ENCODE measurements at regions not wholly inside any gene's neighbourhood (a gene's known extent, or its start where the extent isn't known, plus 50 kb on each side); places are given as distances from the start of the nearest gene placed in this dataset.

DNA sequence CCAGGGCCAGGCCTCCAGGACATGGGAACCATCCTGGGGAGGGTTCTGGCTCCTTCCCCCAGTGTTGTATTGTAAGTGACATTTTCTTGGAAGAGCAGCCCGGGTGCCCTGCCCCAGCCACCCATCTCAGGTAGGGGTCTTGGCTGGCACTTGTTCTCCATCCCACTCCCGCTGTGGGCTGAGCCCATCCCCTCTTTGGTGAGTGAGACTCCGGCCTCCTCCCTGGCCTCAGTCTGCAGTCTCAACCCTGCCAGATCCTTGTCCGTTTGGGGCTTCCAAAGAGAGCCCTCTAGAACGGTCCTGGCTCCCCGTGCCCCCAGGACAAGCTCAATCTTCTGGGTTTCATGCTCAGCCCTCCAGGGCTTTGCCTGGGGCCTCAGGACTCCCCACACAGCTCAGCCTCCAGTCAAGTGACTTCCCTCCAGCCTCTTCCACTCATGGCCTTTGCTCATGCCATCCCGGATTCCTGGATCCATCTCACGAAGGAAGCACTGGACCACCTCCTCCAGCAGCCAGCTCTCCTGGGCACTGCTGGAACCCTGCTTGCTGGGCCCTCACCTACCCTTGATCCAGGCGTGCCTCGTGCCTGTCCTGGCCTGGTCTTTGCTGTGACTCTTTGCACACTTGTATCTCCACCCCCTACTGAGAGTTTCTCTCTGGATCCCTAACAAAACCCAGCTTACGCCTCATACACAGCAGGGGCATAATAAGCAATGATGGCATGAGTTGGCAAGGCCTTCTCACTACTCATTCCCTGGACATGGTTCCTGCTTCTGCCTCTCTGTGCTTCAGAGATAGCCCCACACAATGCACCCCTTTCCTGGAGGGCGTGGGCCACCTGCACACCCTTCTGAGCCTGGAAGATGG lies 297.4 kb upstream of the RTL1 start:
- BruUV-seq (replicated peaks), result no TSS peak
- Histone ChIP-seq H3K27ac (ENCODE audit: low read depth, low read length, poor library complexity, severe bottlenecking) (no peak overlapping the region), H3K36me3 (ENCODE audit: insufficient read depth, low read length, poor library complexity, severe bottlenecking) (no peaks in the 10 kb centered on the region), H3K27me3 (replicated peaks; ENCODE audit: insufficient read depth, low read depth, low read length, poor library complexity) (no peaks in the 10 kb centered on the region), H3K9me3 (ENCODE audit: low read depth, low read length, poor library complexity, severe bottlenecking) (no peaks in the 10 kb centered on the region), H3K4me3 (ENCODE audit: low read depth, low read length, poor library complexity, severe bottlenecking) (no peak overlapping the region), H3K4me1 (ENCODE audit: insufficient read depth, low read length, poor library complexity, severe bottlenecking) (no peaks in the 10 kb centered on the region)
- intact Hi-C loops (cut with micrococcal nuclease; ENCODE audit: unreplicated experiment), result no loop called here
- no peak for TF ChIP-seq EZH2 (IDR thresholded peaks at IDR 0.05; ENCODE audit: borderline replicate concordance, low read depth, low read length, poor library complexity, severe bottlenecking)
- TF ChIP-seq CTCF (conservative IDR thresholded peaks at IDR 0.05; ENCODE audit: low read depth, low read length), result no peak
- no peak for DNase-seq (ENCODE audit: low spot score)
- CTCF ChIA-PET, result no interaction called here
- POLR2A ChIA-PET (ENCODE audit: low non-redundant PET), result no interaction called here

GRCh38 chr14:101201535-101202151 lies 298.1 kb upstream of the RTL1 start:
- ChIA-PET POLR2A (ENCODE audit: low non-redundant PET) (no interaction called here), CTCF (no interaction called here)
- Histone ChIP-seq H3K4me1 (ENCODE audit: insufficient read depth, low read length, poor library complexity, severe bottlenecking) (no peaks in the 10 kb centered on the region), H3K36me3 (ENCODE audit: insufficient read depth, low read length, poor library complexity, severe bottlenecking) (no peaks in the 10 kb centered on the region), H3K27ac (ENCODE audit: low read depth, low read length, poor library complexity, severe bottlenecking) (no peak overlapping the region), H3K4me3 (ENCODE audit: low read depth, low read length, poor library complexity, severe bottlenecking) (no peak overlapping the region), H3K9me3 (ENCODE audit: low read depth, low read length, poor library complexity, severe bottlenecking) (no peaks in the 10 kb centered on the region), H3K27me3 (replicated peaks; ENCODE audit: insufficient read depth, low read depth, low read length, poor library complexity) (no peaks in the 10 kb centered on the region)
- intact Hi-C loops (cut with micrococcal nuclease; ENCODE audit: unreplicated experiment), result no loop called here
- DNase-seq (ENCODE audit: low spot score), result no peak
- TF ChIP-seq EZH2 (IDR thresholded peaks at IDR 0.05; ENCODE audit: borderline replicate concordance, low read depth, low read length, poor library complexity, severe bottlenecking) (no peak), CTCF (conservative IDR thresholded peaks at IDR 0.05; ENCODE audit: low read depth, low read length) (no peak)
- no TSS peak for BruUV-seq (replicated peaks)

GRCh38 chr14:101202627-101203404 lies 299.3 kb upstream of the RTL1 start:
- H3K27ac ChIP-seq (ENCODE audit: low read depth, low read length, poor library complexity, severe bottlenecking), result no peak overlapping the region
- intact Hi-C loops (cut with micrococcal nuclease; ENCODE audit: unreplicated experiment), result no loop called here
- no peak for DNase-seq (ENCODE audit: low spot score)
- no peak overlapping the region for H3K4me3 ChIP-seq (ENCODE audit: low read depth, low read length, poor library complexity, severe bottlenecking)
- H3K27me3 ChIP-seq (replicated peaks; ENCODE audit: insufficient read depth, low read depth, low read length, poor library complexity), result no peaks in the 10 kb centered on the region
- H3K4me1 ChIP-seq (ENCODE audit: insufficient read depth, low read length, poor library complexity, severe bottlenecking), result no peaks in the 10 kb centered on the region
- H3K9me3 ChIP-seq (ENCODE audit: low read depth, low read length, poor library complexity, severe bottlenecking), result peaks cover 3% of the 10 kb centered on the region
- H3K36me3 ChIP-seq (ENCODE audit: insufficient read depth, low read length, poor library complexity, severe bottlenecking), result no peaks in the 10 kb centered on the region
- ChIA-PET POLR2A (ENCODE audit: low non-redundant PET) (no interaction called here), CTCF (no interaction called here)
- TF ChIP-seq EZH2 (IDR thresholded peaks at IDR 0.05; ENCODE audit: borderline replicate concordance, low read depth, low read length, poor library complexity, severe bottlenecking), result no peak
- no peak for TF ChIP-seq CTCF (conservative IDR thresholded peaks at IDR 0.05; ENCODE audit: low read depth, low read length)
- no TSS peak for BruUV-seq (replicated peaks)

Measured in A673 (cell line).